Upper lobe of right lung (tissue), 1 donor: ENCODE measurements at regions not wholly inside any gene's neighbourhood (a gene's known extent, or its start where the extent isn't known, plus 50 kb on each side); places are given as distances from the start of the nearest gene placed in this dataset.
"Not testable (repeated sequence)": the region's sequence is repeated elsewhere in the genome, so short reads cannot be mapped to it uniquely, and the experiment has no call there.

Experiments
- ATAC-seq: fragments of 200-7000 bp; cut with Tn5 transposase; one replicate; pipeline ENCODE4 v1.9.1; 2020; ENCODE audit warnings: mild to moderate bottlenecking, moderate library complexity
- DNase-seq: peaks from one replicate; pipeline ENCODE4 v3.0.0-alpha.2; 2020
- H3K27ac ChIP-seq: fragments of 200-600 bp; one replicate; pipeline ENCODE4 v1.8.0; 2022
- H3K27me3 ChIP-seq: fragments of 200-600 bp; one replicate; pipeline ENCODE4 v1.8.0; 2022; ENCODE audit warnings: mild to moderate bottlenecking
- H3K36me3 ChIP-seq: fragments of 200-600 bp; one replicate; pipeline ENCODE4 v1.8.0; 2022
- H3K4me1 ChIP-seq: fragments of 200-600 bp; one replicate; pipeline ENCODE4 v1.8.0; 2022
- H3K4me3 ChIP-seq: fragments of 200-600 bp; one replicate; pipeline ENCODE4 v1.8.0; 2022; ENCODE audit warnings: mild to moderate bottlenecking
- H3K9me3 ChIP-seq: fragments of 200-600 bp; one replicate; pipeline ENCODE4 v1.8.0; 2022
- intact Hi-C: fragments of 100-400 bp; cut with DNase I; formaldehyde crosslinking; loops from one replicate; pipeline ENCODE4 v1.11.0; 2022
- TF ChIP-seq, protein P1 (sequence below): fragments of 200-600 bp; IDR thresholded peaks from one replicate; pipeline ENCODE4 v1.8.0; 2022; ENCODE audit warnings: antibody characterized with exemption
- donor health status: DM: no; HTN: yes; CAD: no; lungs with severe emphysema.

DNA sequence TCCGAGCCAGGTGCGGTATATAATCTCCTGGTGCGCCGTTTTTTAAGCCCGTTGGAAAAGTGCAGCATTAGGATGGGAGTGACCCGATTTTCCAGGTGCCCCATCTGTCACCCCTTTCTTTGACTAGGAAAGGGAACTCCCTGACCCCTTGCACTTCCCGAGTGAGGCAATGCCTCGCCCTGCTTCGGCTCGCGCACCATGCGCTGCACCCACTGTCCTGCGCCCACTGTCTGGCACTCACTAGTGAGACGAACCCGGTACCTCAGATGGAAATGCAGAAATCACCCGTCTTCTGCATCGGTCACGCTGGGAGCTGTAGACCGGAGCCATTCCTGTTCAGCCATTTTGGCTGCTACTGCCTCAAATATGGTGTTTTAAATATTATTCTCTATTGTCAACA lies 198.0 kb downstream of the MEIS1 start:
- H3K27me3 ChIP-seq, H3K4me3 ChIP-seq, H3K27ac ChIP-seq, intact Hi-C loops, DNase-seq, H3K9me3 ChIP-seq, ATAC-seq, H3K4me1 ChIP-seq, H3K36me3 ChIP-seq: not testable (repeated sequence)

DNA sequence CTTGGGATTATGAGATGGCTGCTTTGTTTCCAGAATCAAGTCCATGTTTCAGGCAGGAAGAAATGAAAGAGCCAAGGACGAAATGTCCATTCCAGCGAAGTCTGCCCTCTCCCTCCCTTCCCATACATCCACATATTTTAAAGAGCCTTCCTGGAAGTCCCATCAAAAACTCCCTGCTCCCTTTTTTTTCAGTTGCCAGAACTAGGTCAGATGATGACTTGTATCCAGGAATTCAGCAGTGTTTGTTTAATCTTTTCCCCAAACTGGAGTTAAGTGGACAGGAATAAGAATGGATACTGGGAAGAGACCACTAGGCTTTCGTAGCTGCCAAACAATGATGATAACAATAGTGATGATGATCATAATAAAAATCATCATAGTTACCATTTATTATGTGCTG lies 198.7 kb downstream of the MEIS1 start:
- no peaks in the 10 kb centered on the region for H3K36me3 ChIP-seq
- no peak for DNase-seq
- TF ChIP-seq, protein P1, sequence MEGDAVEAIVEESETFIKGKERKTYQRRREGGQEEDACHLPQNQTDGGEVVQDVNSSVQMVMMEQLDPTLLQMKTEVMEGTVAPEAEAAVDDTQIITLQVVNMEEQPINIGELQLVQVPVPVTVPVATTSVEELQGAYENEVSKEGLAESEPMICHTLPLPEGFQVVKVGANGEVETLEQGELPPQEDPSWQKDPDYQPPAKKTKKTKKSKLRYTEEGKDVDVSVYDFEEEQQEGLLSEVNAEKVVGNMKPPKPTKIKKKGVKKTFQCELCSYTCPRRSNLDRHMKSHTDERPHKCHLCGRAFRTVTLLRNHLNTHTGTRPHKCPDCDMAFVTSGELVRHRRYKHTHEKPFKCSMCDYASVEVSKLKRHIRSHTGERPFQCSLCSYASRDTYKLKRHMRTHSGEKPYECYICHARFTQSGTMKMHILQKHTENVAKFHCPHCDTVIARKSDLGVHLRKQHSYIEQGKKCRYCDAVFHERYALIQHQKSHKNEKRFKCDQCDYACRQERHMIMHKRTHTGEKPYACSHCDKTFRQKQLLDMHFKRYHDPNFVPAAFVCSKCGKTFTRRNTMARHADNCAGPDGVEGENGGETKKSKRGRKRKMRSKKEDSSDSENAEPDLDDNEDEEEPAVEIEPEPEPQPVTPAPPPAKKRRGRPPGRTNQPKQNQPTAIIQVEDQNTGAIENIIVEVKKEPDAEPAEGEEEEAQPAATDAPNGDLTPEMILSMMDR, result no peak

DNA sequence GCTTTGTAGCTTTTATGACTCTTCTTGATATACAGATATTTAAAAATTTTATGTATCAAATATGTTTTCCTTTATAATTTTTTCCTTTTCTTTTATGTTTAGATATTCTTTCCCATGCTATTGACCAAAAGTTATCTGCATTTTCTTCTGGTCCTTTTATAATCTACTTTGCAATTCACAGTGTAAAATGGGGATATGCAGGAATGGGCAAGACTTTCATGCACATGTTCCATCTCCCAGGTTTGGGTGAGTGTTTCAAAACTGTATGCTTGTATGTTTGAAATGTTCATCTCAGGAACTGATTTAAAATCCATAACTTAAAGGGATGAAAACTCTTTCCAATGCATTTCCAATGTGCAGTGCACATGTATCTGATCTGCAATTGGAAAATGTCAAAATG lies 199.9 kb downstream of the MEIS1 start:
- TF ChIP-seq, protein P1, result no peak
- intact Hi-C loops, result no loop called here
- Histone ChIP-seq H3K4me3 (no peak overlapping the region), H3K4me1 (no peaks in the 10 kb centered on the region), H3K27ac (no peak overlapping the region), H3K9me3 (no peaks in the 10 kb centered on the region), H3K36me3 (no peaks in the 10 kb centered on the region), H3K27me3 (no peaks in the 10 kb centered on the region)
- no peak for ATAC-seq
- no peak for DNase-seq

More for the DNA sequence above, 198.7 kb downstream of the MEIS1 start:
- Histone ChIP-seq H3K4me3 (no peak overlapping the region), H3K27me3 (no peaks in the 10 kb centered on the region), H3K4me1 (no peaks in the 10 kb centered on the region), H3K9me3 (no peaks in the 10 kb centered on the region), H3K27ac (no peak overlapping the region)
- no peak for ATAC-seq
- intact Hi-C loops, result no loop called here

- no peak for ATAC-seq
These were observed 206.8 kb downstream of the MEIS1 start for GRCh38 chr2:66641685-66642084.

GRCh38 chr2:66648081-66648480 lies 213.2 kb downstream of the MEIS1 start:
- intact Hi-C loops, H3K36me3 ChIP-seq, H3K4me3 ChIP-seq, ATAC-seq, H3K27me3 ChIP-seq, H3K4me1 ChIP-seq, DNase-seq, H3K9me3 ChIP-seq, H3K27ac ChIP-seq: not testable (repeated sequence)

More at GRCh38 chr2:66641685-66642084, 206.8 kb downstream of the MEIS1 start:
- no peak overlapping the region for H3K4me3 ChIP-seq
- H3K27ac ChIP-seq, result no peak overlapping the region
- no peaks in the 10 kb centered on the region for H3K27me3 ChIP-seq
- no peaks in the 10 kb centered on the region for H3K4me1 ChIP-seq
- no peak for DNase-seq
- H3K36me3 ChIP-seq, result no peaks in the 10 kb centered on the region
- TF ChIP-seq, protein P1, result no peak
- no peaks in the 10 kb centered on the region for H3K9me3 ChIP-seq
- intact Hi-C loops, result no loop called here

DNA sequence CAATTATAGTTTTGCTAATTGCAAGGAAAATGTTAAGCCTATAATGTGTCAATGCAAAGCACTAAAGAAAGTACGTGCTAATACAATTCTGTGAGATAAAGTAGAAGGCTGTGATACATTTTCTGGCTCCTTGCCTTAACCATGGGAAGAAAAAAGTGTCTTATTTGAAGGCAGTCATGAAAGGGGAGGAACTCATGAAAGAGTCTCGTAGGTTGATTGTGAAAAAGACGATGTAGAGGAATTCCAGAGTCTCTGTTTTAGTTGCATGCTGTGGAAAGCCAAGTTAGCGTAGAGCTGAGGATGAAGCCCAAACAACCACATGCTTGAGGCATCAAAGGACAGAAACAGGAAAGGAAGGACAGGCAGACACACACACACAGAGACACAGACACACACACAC lies 214.1 kb downstream of the MEIS1 start:
- intact Hi-C loops, result no loop called here
- TF ChIP-seq, protein P1, result no peak
- ATAC-seq (no peak), DNase-seq (no peak)
- H3K36me3 ChIP-seq, result no peaks in the 10 kb centered on the region
- H3K27ac ChIP-seq, result no peak overlapping the region
- H3K4me1 ChIP-seq, result no peaks in the 10 kb centered on the region
- H3K4me3 ChIP-seq, result no peak overlapping the region
- no peaks in the 10 kb centered on the region for H3K27me3 ChIP-seq
- H3K9me3 ChIP-seq, result no peaks in the 10 kb centered on the region

DNA sequence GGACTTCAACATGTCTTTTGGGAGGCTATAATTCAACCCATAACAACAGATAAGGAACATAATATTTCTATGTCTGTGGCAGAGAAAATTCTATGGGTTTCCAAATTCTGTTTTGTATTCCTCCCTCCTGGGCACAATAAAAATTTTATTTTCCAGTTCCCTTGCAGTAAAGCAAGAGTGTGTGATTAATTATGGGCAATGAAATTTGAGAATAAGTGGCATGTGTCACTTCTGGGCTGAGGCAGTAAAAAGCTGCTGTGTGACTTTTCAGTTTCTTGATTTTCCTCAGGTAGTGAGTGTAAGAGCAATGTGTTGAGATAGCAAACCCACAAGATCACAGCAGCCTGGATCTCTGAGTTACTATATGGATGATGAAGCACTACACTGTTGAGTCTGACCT lies 216.4 kb downstream of the MEIS1 start:
- ATAC-seq, result no peak
- intact Hi-C loops, result no loop called here
- Histone ChIP-seq H3K27ac (no peak overlapping the region), H3K36me3 (no peaks in the 10 kb centered on the region), H3K4me3 (no peak overlapping the region), H3K4me1 (no peaks in the 10 kb centered on the region), H3K27me3 (no peaks in the 10 kb centered on the region), H3K9me3 (no peaks in the 10 kb centered on the region)
- TF ChIP-seq, protein P1, result no peak
- DNase-seq, result no peak
